ENCODE measurements at regions not wholly inside any gene's neighbourhood (a gene's known extent, or its start where the extent isn't known, plus 50 kb on each side); places are given as distances from the start of the nearest gene placed in this dataset.

GRCh38 chr5:166302166-166302565, 1989.3 kb upstream of the WWC1 start:
- intact Hi-C loops (cut with DNase I) = no loop called here
- Histone ChIP-seq H3K4me1 (no peaks in the 10 kb centered on the region), H3K27me3 (no peaks in the 10 kb centered on the region), H3K27ac (no peak overlapping the region), H3K9me3 (no peaks in the 10 kb centered on the region), H3K36me3 (replicated peaks in 1 of 2; ENCODE audit: insufficient read depth in 1 of 2, low read depth in 2 of 2) (no peaks in the 10 kb centered on the region), H3K4me3 (no peak overlapping the region)
- ATAC-seq = no peak
- 41 to 55% methylated on average over 5 of the region's 5 CpGs for WGBS, 2 donors
- DNase-seq = no peak
- TF ChIP-seq POLR2A (IDR thresholded peaks at IDR 0.05) = no peak
- TF ChIP-seq CTCF (IDR thresholded peaks at IDR 0.05) = no peak

- H3K27me3 ChIP-seq = no peaks in the 10 kb centered on the region
- H3K4me3 ChIP-seq = no peak overlapping the region
- no peak for TF ChIP-seq CTCF (IDR thresholded peaks at IDR 0.05)
- TF ChIP-seq POLR2A (IDR thresholded peaks at IDR 0.05) = no peak
- no peaks in the 10 kb centered on the region for H3K36me3 ChIP-seq (replicated peaks in 1 of 2; ENCODE audit: insufficient read depth in 1 of 2, low read depth in 2 of 2)
- intact Hi-C loops (cut with DNase I) = no loop called here
- H3K27ac ChIP-seq = no peak overlapping the region
- no peaks in the 10 kb centered on the region for H3K4me1 ChIP-seq
- H3K9me3 ChIP-seq = no peaks in the 10 kb centered on the region
- no peak for DNase-seq
- no peak for ATAC-seq
- 67 to 68% methylated on average over 7 of the region's 7 CpGs for WGBS, 2 donors
Observed at GRCh38 chr5:166317425-166317824, 1974.0 kb upstream of the WWC1 start.

- H3K4me1 ChIP-seq = no peaks in the 10 kb centered on the region
- no peak overlapping the region for H3K4me3 ChIP-seq
- no peak for DNase-seq
- 57 to 58% methylated on average over 6 of the region's 6 CpGs for WGBS, 2 donors
- H3K27ac ChIP-seq = no peak overlapping the region
- intact Hi-C loops (cut with DNase I) = no loop called here
- H3K27me3 ChIP-seq = no peaks in the 10 kb centered on the region
- no peak for TF ChIP-seq CTCF (IDR thresholded peaks at IDR 0.05)
- TF ChIP-seq POLR2A (IDR thresholded peaks at IDR 0.05) = no peak
- no peak for ATAC-seq
- H3K9me3 ChIP-seq = no peaks in the 10 kb centered on the region
- H3K36me3 ChIP-seq (replicated peaks in 1 of 2; ENCODE audit: insufficient read depth in 1 of 2, low read depth in 2 of 2) = no peaks in the 10 kb centered on the region
Observed at GRCh38 chr5:166320920-166321480, 1970.4 kb upstream of the WWC1 start.

GRCh38 chr5:166324372-166324771, 1967.1 kb upstream of the WWC1 start:
- H3K36me3 ChIP-seq (replicated peaks in 1 of 2; ENCODE audit: insufficient read depth in 1 of 2, low read depth in 2 of 2) = no peaks in the 10 kb centered on the region
- H3K9me3 ChIP-seq = no peaks in the 10 kb centered on the region
- WGBS, 2 donors = 41 to 54% methylated on average over 6 of the region's 6 CpGs
- no peak for TF ChIP-seq POLR2A (IDR thresholded peaks at IDR 0.05)
- TF ChIP-seq CTCF (IDR thresholded peaks at IDR 0.05) = no peak
- H3K4me1 ChIP-seq = no peaks in the 10 kb centered on the region
- H3K4me3 ChIP-seq = no peak overlapping the region
- ATAC-seq = no peak
- H3K27ac ChIP-seq = no peak overlapping the region
- DNase-seq = no peak
- intact Hi-C loops (cut with DNase I) = no loop called here
- no peaks in the 10 kb centered on the region for H3K27me3 ChIP-seq

- H3K36me3 ChIP-seq (replicated peaks in 1 of 2; ENCODE audit: insufficient read depth in 1 of 2, low read depth in 2 of 2) = no peaks in the 10 kb centered on the region
- H3K27ac ChIP-seq = no peak overlapping the region
- 75 to 81% methylated on average over 9 of the region's 9 CpGs for WGBS, 2 donors
- no peaks in the 10 kb centered on the region for H3K27me3 ChIP-seq
- no peaks in the 10 kb centered on the region for H3K4me1 ChIP-seq
- no peaks in the 10 kb centered on the region for H3K9me3 ChIP-seq
- intact Hi-C loops (cut with DNase I) = no loop called here
- DNase-seq = no peak
- ATAC-seq = no peak
- no peak overlapping the region for H3K4me3 ChIP-seq
- TF ChIP-seq CTCF (IDR thresholded peaks at IDR 0.05) (no peak), POLR2A (IDR thresholded peaks at IDR 0.05) (no peak)
Observed at GRCh38 chr5:166329149-166329800, 1962.2 kb upstream of the WWC1 start.
